Mucosa of rectum (tissue), 2 donors: ENCODE measurements at regions not wholly inside any gene's neighbourhood (a gene's known extent, or its start where the extent isn't known, plus 50 kb on each side); places are given as distances from the start of the nearest gene placed in this dataset.

Source experiments
- H3K27ac ChIP-seq, 2 donors: one replicate each; pipeline ENCODE4 v1.7.0; 2013; ENCODE audit warnings: inconsistent platforms in 2 of 2, low read depth in 2 of 2, low read length in 2 of 2
- H3K27me3 ChIP-seq, 2 donors: one replicate each; pipeline ENCODE4 v1.7.0; 2013; ENCODE audit warnings: low read length in 2 of 2; ENCODE audit not compliant: control insufficient read depth in 2 of 2, insufficient read depth in 2 of 2
- H3K36me3 ChIP-seq, 2 donors: one replicate each; pipeline ENCODE4 v1.7.0; 2013; ENCODE audit warnings: low read length in 2 of 2; ENCODE audit not compliant: control insufficient read depth in 2 of 2, insufficient read depth in 2 of 2
- H3K4me1 ChIP-seq, 2 donors: one replicate each; pipeline ENCODE4 v1.7.0; 2013; ENCODE audit warnings: low read length in 2 of 2, mild to moderate bottlenecking in 1 of 2; ENCODE audit not compliant: control insufficient read depth in 2 of 2, insufficient read depth in 2 of 2
- H3K4me3 ChIP-seq, 2 donors: one replicate each; pipeline ENCODE4 v1.7.0; 2013; ENCODE audit warnings: low read length in 2 of 2
- H3K9ac ChIP-seq, 2 donors: one replicate each; pipeline ENCODE4 v1.7.0; 2013; ENCODE audit warnings: low read length in 2 of 2, low read depth in 1 of 2, mild to moderate bottlenecking in 1 of 2
- H3K9me3 ChIP-seq, 2 donors: one replicate each; pipeline ENCODE4 v1.7.0; 2013; ENCODE audit warnings: low read length in 2 of 2; ENCODE audit not compliant: control insufficient read depth in 2 of 2
- donor health status: healthy.
- donor health status: Normal muscosa, but diverticular disease.

DNA sequence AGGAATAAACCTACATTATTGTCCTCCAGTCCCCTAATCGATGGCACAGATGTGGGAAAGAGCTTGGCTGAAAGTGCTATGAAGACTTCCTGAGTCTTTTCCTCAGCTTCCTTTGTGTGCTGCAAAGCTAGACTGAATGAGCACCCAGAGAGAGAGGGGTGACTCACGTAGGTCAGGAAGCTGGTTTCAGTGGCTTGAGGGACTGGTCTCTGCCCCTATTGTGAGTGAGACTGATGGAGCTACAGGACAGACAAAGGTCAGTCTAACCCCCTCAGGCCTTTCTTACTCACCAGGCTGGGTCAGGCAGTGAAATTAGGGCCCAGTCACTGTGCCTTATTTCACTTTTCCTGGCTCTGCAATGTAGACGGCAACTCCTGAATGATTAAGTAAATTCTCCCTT, 171.1 kb upstream of the GRB10 start:
- Histone ChIP-seq H3K4me1 (peaks cover 0 to 2% of the 10 kb centered on the region in 2 donors), H3K9ac (no peak overlapping the region), H3K9me3 (no peaks in the 10 kb centered on the region), H3K27me3 (no peaks in the 10 kb centered on the region), H3K36me3 (no peaks in the 10 kb centered on the region), H3K27ac (no peak overlapping the region), H3K4me3 (no peak overlapping the region)

DNA sequence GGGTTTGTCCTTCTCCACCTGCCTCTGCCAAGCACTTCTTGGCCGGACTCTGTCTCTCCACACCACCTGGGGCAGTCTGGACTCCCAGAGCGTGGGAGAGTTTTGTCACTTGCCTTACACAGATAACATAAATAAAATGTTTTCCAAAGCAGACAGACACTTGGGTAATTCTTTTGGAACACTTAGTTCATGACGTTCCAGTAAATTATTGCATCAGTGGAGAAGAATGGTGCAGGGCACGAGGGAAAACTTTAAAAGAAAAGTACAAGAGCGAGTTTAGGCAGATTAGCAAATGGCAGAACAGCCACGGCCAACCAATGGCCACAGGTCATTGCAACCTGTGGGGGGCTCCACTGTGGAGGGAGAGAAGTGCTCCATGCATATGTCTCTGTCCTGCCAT, 170.6 kb upstream of the GRB10 start:
- H3K9me3 ChIP-seq = no peaks in the 10 kb centered on the region
- H3K36me3 ChIP-seq = no peaks in the 10 kb centered on the region
- no peaks in the 10 kb centered on the region for H3K27me3 ChIP-seq
- peaks cover 0 to 2% of the 10 kb centered on the region in 2 donors for H3K4me1 ChIP-seq
- no peak overlapping the region for H3K27ac ChIP-seq
- no peak overlapping the region for H3K9ac ChIP-seq
- no peak overlapping the region for H3K4me3 ChIP-seq

DNA sequence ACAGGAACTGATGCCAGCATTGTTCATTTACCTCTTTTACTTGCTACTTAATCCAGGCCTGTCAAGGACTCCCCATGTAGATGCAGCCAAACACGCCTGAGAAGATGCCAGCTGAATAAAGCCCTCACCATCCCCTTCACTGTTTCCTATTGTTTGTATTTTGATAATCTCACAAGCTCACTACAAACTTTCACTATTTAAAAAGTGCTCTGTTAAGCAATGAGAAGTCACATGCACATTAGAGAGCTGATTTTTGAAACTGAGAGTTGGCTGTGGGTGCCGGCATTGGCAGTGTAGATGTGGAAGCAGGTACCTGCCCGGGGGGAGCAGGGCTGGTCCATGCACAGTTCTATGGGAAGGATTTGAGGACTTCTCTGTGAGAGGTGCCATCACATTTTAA, 169.8 kb upstream of the GRB10 start:
- no peaks in the 10 kb centered on the region for H3K36me3 ChIP-seq
- no peaks in the 10 kb centered on the region for H3K27me3 ChIP-seq
- no peaks in the 10 kb centered on the region for H3K9me3 ChIP-seq
- H3K4me1 ChIP-seq = no peaks in the 10 kb centered on the region
- H3K27ac ChIP-seq = no peak overlapping the region
- H3K4me3 ChIP-seq = no peak overlapping the region
- no peak overlapping the region for H3K9ac ChIP-seq

DNA sequence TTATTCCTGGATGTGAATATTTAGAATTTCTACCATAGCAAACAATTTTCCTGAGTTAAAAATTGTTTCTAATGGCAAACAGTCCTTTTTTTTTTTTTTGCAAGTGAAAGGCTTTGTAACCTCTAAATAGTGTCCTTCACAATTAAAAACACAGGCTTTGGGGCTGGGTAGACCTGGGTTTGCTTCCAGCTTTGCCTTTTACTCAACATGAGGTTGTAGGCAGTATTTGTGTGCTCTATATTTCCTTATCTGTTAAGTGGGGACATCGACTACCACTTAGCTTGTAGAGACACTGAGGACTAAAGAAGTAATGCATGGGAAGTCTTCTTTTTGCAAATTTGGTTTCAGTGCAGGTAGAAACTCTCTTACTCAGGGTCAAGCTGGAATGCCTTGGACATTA, 169.4 kb upstream of the GRB10 start:
- Histone ChIP-seq H3K4me3 (no peak overlapping the region), H3K4me1 (no peaks in the 10 kb centered on the region), H3K36me3 (no peaks in the 10 kb centered on the region), H3K9me3 (no peaks in the 10 kb centered on the region), H3K27ac (no peak overlapping the region), H3K9ac (no peak overlapping the region), H3K27me3 (no peaks in the 10 kb centered on the region)

DNA sequence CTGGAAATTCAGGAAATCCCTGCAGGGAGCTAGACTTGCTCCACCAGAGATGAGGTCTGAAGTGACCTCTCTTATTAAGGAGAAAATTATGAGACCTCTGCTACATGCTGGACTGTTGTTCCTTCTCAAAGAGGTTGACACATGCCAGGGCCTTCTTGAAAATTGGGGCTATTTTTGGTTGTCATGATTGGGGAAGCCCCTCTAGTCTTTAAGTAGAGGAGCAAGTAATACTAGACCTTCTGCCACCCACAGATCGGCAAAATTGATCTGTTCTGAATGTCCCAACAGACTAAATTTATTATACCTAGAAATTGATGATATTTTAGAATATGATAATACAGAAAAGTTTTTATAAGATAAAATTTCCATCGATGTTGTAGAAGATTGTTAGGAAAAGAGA, 160.8 kb upstream of the GRB10 start:
- no peak overlapping the region for H3K4me3 ChIP-seq
- H3K9ac ChIP-seq = no peak overlapping the region
- H3K9me3 ChIP-seq = no peaks in the 10 kb centered on the region
- no peaks in the 10 kb centered on the region for H3K27me3 ChIP-seq
- no peak overlapping the region for H3K27ac ChIP-seq
- no peaks in the 10 kb centered on the region for H3K4me1 ChIP-seq
- H3K36me3 ChIP-seq = no peaks in the 10 kb centered on the region

DNA sequence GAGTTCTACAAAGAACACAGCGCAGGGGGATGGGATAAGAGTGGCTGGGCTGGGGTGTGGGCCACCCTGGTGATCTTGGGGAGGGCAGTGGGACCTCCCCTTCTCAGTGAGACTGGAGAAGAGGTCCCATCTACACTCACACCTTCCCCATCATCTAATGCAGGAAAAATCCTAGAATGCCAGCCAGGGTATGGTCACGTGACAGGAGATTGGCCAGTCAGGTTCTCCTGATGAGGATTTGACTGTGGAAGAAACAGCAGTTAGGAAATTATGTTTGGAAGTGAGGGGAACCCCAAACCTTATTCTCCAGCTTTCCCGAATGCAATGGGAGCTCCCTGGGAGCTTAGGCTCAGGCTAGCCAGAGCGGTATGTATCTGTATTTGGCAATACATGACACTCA, 158.8 kb upstream of the GRB10 start:
- H3K9ac ChIP-seq = no peak overlapping the region
- H3K9me3 ChIP-seq = no peaks in the 10 kb centered on the region
- no peaks in the 10 kb centered on the region for H3K27me3 ChIP-seq
- H3K4me1 ChIP-seq = no peaks in the 10 kb centered on the region
- H3K27ac ChIP-seq = no peak overlapping the region
- H3K4me3 ChIP-seq = no peak overlapping the region
- H3K36me3 ChIP-seq = no peaks in the 10 kb centered on the region

DNA sequence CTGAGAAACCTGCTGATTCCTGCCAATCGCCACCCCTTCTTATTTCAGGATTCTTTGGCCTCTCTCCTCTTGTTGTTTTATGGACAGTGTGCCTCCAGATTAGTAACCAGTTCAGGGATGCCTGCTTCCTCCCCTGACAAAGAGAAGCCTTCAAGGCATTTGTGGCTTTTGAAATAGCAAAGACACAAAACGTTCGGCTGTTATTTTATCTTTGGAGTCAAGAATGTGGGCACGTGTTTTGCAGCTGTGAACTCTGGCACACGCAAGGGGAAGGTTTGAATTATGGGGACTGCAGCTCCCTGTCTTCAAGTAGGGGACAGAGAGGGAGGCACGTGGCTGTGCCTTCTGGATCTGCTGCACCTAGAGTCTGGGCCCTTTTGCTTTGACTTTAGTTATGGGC, 157.9 kb upstream of the GRB10 start:
- H3K9ac ChIP-seq = no peak overlapping the region
- H3K4me1 ChIP-seq = no peaks in the 10 kb centered on the region
- H3K27ac ChIP-seq = no peak overlapping the region
- H3K36me3 ChIP-seq = no peaks in the 10 kb centered on the region
- no peaks in the 10 kb centered on the region for H3K9me3 ChIP-seq
- no peak overlapping the region for H3K4me3 ChIP-seq
- no peaks in the 10 kb centered on the region for H3K27me3 ChIP-seq

DNA sequence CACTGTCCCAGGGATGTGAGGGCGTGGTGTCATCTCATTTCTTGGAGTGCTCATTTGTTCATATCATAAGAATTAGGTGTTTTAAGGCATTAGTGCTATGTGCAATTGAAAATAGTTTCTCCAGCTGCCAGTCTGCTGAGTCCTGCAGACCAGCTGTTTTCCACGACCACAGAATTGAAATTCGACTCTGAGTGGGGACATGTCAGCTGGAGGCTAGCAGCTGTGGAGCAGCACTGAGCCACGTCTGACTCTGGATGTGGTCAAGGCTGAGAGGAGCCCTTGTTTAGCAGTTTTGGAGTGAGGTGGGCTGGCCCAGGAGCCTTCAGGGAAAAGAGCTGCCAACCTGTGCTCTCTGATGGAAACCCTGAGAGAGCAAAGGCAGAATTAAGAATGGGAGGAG, 156.3 kb upstream of the GRB10 start:
- Histone ChIP-seq H3K36me3 (no peaks in the 10 kb centered on the region), H3K9me3 (no peaks in the 10 kb centered on the region), H3K4me3 (no peak overlapping the region), H3K27ac (no peak overlapping the region), H3K27me3 (no peaks in the 10 kb centered on the region), H3K9ac (no peak overlapping the region), H3K4me1 (no peaks in the 10 kb centered on the region)

DNA sequence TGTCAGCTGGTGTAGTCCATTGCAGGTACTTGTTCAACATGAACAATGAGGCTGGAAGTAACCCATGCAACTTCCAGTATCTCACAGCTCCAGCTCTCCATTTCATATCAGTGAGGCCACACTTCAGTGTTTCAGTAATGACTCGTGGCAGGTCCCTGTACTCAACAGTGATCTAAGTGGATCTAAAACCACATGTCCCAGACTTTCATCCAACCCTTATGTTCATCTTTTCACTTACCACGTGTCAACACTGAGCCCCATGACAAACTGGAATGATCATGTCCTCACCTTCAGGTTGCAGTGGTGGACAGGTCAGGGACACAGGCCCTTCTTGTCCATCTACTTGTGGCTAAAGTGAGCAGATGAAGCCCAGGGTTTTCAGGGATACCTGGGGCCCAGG, 155.0 kb upstream of the GRB10 start:
- Histone ChIP-seq H3K9ac (no peak overlapping the region), H3K4me3 (no peak overlapping the region), H3K4me1 (no peaks in the 10 kb centered on the region), H3K27me3 (no peaks in the 10 kb centered on the region), H3K27ac (no peak overlapping the region), H3K36me3 (no peaks in the 10 kb centered on the region), H3K9me3 (no peaks in the 10 kb centered on the region)

DNA sequence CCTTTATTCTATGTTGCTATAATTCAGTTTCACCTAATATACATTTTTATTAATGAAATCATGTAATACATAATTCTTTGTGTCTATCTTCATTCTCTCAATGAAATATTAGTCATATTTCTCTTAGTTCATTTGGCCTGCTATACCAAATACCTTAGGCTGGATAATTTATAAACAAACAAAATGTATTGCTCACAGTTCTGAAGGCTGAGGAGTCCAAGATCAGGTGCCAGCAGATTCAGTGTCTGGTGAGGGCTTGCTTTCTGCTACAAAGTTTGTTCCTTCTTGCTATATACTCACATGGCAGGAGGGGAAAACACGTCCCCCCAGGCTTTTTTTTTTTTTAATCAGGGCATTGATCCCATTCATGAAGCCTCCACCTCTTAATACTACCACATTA, 143.4 kb upstream of the GRB10 start:
- no peaks in the 10 kb centered on the region for H3K27me3 ChIP-seq
- H3K4me3 ChIP-seq = no peak overlapping the region
- no peaks in the 10 kb centered on the region for H3K4me1 ChIP-seq
- no peaks in the 10 kb centered on the region for H3K36me3 ChIP-seq
- no peak overlapping the region for H3K9ac ChIP-seq
- no peaks in the 10 kb centered on the region for H3K9me3 ChIP-seq
- no peak overlapping the region for H3K27ac ChIP-seq

DNA sequence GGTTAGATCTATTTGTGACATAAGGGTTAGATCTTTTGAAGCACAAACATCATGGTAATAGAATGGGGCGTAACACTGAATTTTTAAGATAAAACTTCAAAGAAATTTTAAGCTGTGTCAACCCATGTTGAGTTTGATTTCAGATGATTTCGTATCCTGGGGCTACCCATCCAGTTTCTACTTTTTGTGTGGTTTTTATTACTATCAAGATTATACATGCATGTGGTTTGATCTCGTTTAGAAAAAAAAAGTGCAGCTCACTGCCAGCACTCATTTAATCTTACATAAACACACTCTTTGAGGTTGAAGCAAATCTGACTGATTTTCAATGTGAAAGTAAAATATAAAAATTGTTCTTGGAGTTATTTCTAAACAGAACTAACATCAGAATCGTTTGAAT, 140.8 kb upstream of the GRB10 start:
- no peak overlapping the region for H3K27ac ChIP-seq
- H3K9ac ChIP-seq = no peak overlapping the region
- H3K4me1 ChIP-seq = no peaks in the 10 kb centered on the region
- H3K4me3 ChIP-seq = no peak overlapping the region
- no peaks in the 10 kb centered on the region for H3K9me3 ChIP-seq
- no peaks in the 10 kb centered on the region for H3K27me3 ChIP-seq
- no peaks in the 10 kb centered on the region for H3K36me3 ChIP-seq
